Liver (tissue), 8 donors: ENCODE measurements at regions not wholly inside any gene's neighbourhood (a gene's known extent, or its start where the extent isn't known, plus 50 kb on each side); places are given as distances from the start of the nearest gene placed in this dataset.
A peak's percentile ranks its signal among the peaks of the same experiment; 100 is the strongest.
"Not testable (repeated sequence)": the region's sequence is repeated elsewhere in the genome, so short reads cannot be mapped to it uniquely, and the experiment has no call there.

Source experiments
- DNase-seq: peaks from one replicate; pipeline ENCODE4 v3.0.0-alpha.2; 2017; ENCODE audit warnings: low spot score
- H3K27ac ChIP-seq, 2 donors: one replicate each; pipeline ENCODE4 v1.7.0; 2013; ENCODE audit warnings: inconsistent platforms in 2 of 2, low read length in 2 of 2, control low read depth in 1 of 2, low read depth in 1 of 2, mild to moderate bottlenecking in 1 of 2
- H3K27me3 ChIP-seq, 4 donors: one replicate each; pipeline versions ENCODE4 v1.6.1 to v1.7.0; 2013; ENCODE audit warnings: low read length in 3 of 4, inconsistent platforms in 1 of 4, mild to moderate bottlenecking in 1 of 4, moderate library complexity in 1 of 4; ENCODE audit not compliant: control insufficient read depth in 4 of 4, insufficient read depth in 4 of 4
- H3K36me3 ChIP-seq, 4 donors: one replicate each; pipeline versions ENCODE4 v1.6.1 to v1.7.0; 2013; ENCODE audit warnings: low read length in 3 of 4, mild to moderate bottlenecking in 3 of 4, low read depth in 1 of 4, moderate library complexity in 1 of 4; ENCODE audit not compliant: control insufficient read depth in 4 of 4, insufficient read depth in 3 of 4
- H3K4me1 ChIP-seq, 4 donors: one replicate each; pipeline versions ENCODE4 v1.6.1 to v1.7.0; 2013; ENCODE audit warnings: low read length in 3 of 4, mild to moderate bottlenecking in 3 of 4, moderate library complexity in 1 of 4; ENCODE audit not compliant: control insufficient read depth in 4 of 4, insufficient read depth in 4 of 4
- H3K4me3 ChIP-seq, 3 donors: one replicate each; pipeline versions ENCODE4 v1.6.1 to v1.7.0; 2013; ENCODE audit warnings: low read length in 3 of 3, control low read depth in 1 of 3, low read depth in 1 of 3, mild to moderate bottlenecking in 1 of 3
- H3K9ac ChIP-seq, 2 donors: one replicate each; pipeline ENCODE4 v1.7.0; 2013; ENCODE audit warnings: low read length in 2 of 2, mild to moderate bottlenecking in 2 of 2, moderate library complexity in 2 of 2, control low read depth in 1 of 2, low read depth in 1 of 2
- H3K9me3 ChIP-seq, 4 donors: one replicate each; pipeline versions ENCODE4 v1.6.1 to v1.7.0; 2013; ENCODE audit warnings: low read length in 3 of 4; ENCODE audit not compliant: control insufficient read depth in 4 of 4
- EGR1 ChIP-seq, 2 donors: IDR thresholded peaks; 2 replicates each; pipeline ENCODE4 v1.6.1; 2016 to 2018; ENCODE audit warnings: antibody characterized with exemption in 2 of 2, low read depth in 2 of 2
- FOXA1 ChIP-seq: IDR thresholded peaks from 2 replicates; pipeline ENCODE4 v1.6.1; 2016; ENCODE audit warnings: antibody characterized with exemption
- FOXA2 ChIP-seq: IDR thresholded peaks from 2 replicates; pipeline ENCODE4 v1.6.1; 2016; ENCODE audit warnings: antibody characterized with exemption
- GABPA ChIP-seq, 2 donors: IDR thresholded peaks in 1 of 2; conservative IDR thresholded peaks in 1 of 2; 2 replicates each; pipeline ENCODE4 v1.6.1; 2016; ENCODE audit warnings: antibody characterized with exemption in 2 of 2, mild to moderate bottlenecking in 1 of 2, moderate library complexity in 1 of 2
- HNF4A ChIP-seq, 2 donors: conservative IDR thresholded peaks; 2 replicates each; pipeline ENCODE4 v1.6.1; 2016; ENCODE audit warnings: antibody characterized with exemption in 2 of 2, mild to moderate bottlenecking in 2 of 2
- HNF4G ChIP-seq: IDR thresholded peaks from 2 replicates; pipeline ENCODE4 v1.6.1; 2016; ENCODE audit warnings: antibody characterized with exemption
- NR2F2 ChIP-seq: IDR thresholded peaks from 2 replicates; pipeline ENCODE4 v1.6.1; 2016; ENCODE audit warnings: antibody characterized with exemption
- RAD21 ChIP-seq, 2 donors: IDR thresholded peaks; 2 replicates each; pipeline ENCODE4 v1.6.1; 2016; ENCODE audit warnings: antibody characterized with exemption in 2 of 2, mild to moderate bottlenecking in 2 of 2
- RXRA ChIP-seq, 2 donors: IDR thresholded peaks; 2 replicates each; pipeline ENCODE4 v1.6.1; 2017 to 2018; ENCODE audit warnings: antibody characterized with exemption in 2 of 2, mild to moderate bottlenecking in 1 of 2
- YY1 ChIP-seq: IDR thresholded peaks from 2 replicates; pipeline ENCODE4 v1.6.1; 2016; ENCODE audit warnings: antibody characterized with exemption, mild to moderate bottlenecking
- WGBS: extraction: QIAGEN DNeasy Blood & Tissue Kit; methylation state at CpG from one replicate; pipeline ENCODE4 v1.1.7; 2013; 5-methylcytosine and 5-hydroxymethylcytosine counted together
- TF ChIP-seq, protein P1 (sequence below): fragments of 150-350 bp; IDR thresholded peaks from 2 replicates; pipeline ENCODE4 v1.5.1; 2017; ENCODE audit warnings: improper control_type of control experiment, low read depth, low read length; ENCODE audit not compliant: missing input control
- TF ChIP-seq, protein P2 (sequence below): IDR thresholded peaks from 2 replicates; pipeline ENCODE4 v1.6.1; 2016; ENCODE audit warnings: antibody characterized with exemption, mild to moderate bottlenecking
- donor health status: healthy.
- donor health status: healthy.
- donor health status: healthy.
- donor health status: healthy.
- donor health status: healthy.

DNA sequence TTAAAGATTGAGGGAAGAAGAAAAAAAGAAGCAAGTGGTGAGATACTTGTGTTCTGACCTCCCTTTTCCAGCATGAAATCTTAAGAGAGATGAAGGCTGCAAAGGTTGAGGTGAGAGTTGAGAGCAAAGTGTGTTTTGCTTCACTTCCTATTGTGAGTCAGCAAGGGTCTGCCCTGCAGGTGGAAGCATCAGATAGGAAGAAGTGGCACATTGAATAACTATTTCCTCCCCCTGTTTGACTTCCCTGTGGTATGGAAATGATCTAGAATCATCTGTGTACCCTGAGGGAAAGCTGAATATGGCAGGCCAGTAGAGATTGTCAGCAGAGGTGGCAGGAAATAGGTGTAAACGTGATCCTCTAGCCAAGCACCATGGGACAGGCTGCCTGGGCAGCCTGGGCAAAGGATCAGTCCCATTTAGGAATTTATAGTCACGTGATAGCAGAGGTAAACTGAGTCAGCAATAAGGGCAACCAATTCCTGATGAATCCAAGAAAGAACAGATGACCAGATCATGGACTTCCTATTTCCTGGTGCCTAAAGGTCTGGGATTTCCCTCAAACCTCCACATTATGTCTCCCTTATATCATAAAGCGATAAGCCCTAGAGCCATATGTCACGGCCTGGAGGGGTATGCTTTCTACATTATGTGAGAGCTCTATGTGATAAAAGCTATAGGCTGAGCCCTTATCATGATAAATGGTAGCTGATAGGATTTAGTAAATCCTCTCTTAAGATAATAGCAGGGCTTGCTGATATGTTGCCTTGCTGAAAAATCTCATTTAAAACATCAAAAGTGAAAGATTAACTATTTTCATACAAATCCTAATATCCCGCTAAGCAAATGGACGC, 287.0 kb downstream of the MDFIC start:
- no peaks in the 10 kb centered on the region for H3K36me3 ChIP-seq
- peaks cover 0 to 7% (median 3%) of the 10 kb centered on the region in 4 donors for H3K9me3 ChIP-seq
- WGBS, result 78% methylated on average over 6 of the region's 6 CpGs
- H3K9ac ChIP-seq, result no peak overlapping the region
- no peaks in the 10 kb centered on the region for H3K27me3 ChIP-seq
- no peaks in the 10 kb centered on the region for H3K4me1 ChIP-seq
- no peak overlapping the region for H3K27ac ChIP-seq
- no peak overlapping the region for H3K4me3 ChIP-seq
- TF ChIP-seq, protein P1, sequence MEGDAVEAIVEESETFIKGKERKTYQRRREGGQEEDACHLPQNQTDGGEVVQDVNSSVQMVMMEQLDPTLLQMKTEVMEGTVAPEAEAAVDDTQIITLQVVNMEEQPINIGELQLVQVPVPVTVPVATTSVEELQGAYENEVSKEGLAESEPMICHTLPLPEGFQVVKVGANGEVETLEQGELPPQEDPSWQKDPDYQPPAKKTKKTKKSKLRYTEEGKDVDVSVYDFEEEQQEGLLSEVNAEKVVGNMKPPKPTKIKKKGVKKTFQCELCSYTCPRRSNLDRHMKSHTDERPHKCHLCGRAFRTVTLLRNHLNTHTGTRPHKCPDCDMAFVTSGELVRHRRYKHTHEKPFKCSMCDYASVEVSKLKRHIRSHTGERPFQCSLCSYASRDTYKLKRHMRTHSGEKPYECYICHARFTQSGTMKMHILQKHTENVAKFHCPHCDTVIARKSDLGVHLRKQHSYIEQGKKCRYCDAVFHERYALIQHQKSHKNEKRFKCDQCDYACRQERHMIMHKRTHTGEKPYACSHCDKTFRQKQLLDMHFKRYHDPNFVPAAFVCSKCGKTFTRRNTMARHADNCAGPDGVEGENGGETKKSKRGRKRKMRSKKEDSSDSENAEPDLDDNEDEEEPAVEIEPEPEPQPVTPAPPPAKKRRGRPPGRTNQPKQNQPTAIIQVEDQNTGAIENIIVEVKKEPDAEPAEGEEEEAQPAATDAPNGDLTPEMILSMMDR, result no peak
- no peak for TF ChIP-seq YY1
- TF ChIP-seq HNF4A (conservative IDR thresholded peaks at IDR 0.05), result no peak
- DNase-seq, result no peak

DNA sequence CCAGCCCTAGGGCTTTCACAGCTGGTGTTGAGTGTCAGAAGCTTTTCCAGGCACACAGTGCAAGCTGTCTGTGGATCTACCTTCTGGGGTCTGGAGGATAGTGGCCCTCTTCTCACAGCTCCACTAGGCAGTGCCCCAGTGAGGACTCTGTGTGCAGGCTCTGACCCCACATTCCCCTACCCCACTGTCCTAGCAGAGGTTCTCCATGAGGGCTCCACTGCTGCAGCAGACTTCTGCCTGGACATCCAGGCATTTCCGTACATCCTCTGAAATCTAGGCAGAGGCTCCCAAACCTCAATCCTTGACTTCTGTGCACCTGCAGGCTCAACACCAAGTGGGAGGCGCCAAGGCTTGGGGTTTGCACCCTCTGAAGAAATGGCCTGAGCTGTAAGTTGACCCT, 284.5 kb downstream of the MDFIC start:
- H3K27ac ChIP-seq, H3K36me3 ChIP-seq, H3K9ac ChIP-seq, H3K9me3 ChIP-seq, DNase-seq, H3K4me1 ChIP-seq, H3K27me3 ChIP-seq: not testable (repeated sequence)
- 91% methylated on average over 2 of the region's 2 CpGs for WGBS
- peak overlapping the region in 1 of 3 donors; percentile 14 for H3K4me3 ChIP-seq

DNA sequence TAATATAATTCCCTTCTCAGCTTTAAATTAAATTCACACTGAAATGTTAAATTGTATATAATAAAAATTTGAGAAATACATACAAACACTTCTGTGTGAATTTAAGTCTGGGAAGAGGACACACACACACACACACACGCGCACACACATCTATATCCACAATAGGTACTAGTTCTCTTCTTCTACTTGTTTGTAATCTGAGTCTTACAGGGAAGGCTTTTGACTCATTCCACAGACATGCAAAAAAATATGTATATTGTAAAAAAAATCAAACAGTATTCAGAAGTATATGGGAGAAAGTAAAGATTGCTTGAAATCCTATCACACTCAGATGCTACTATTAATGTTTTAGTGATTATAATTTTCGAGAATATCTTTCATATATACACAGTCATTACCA, 276.2 kb downstream of the MDFIC start:
- Histone ChIP-seq H3K9me3 (no peaks in the 10 kb centered on the region), H3K9ac (no peak overlapping the region), H3K4me3 (no peak overlapping the region), H3K27me3 (no peaks in the 10 kb centered on the region), H3K4me1 (no peaks in the 10 kb centered on the region), H3K36me3 (no peaks in the 10 kb centered on the region), H3K27ac (no peak overlapping the region)
- no peak for TF ChIP-seq FOXA1
- TF ChIP-seq RAD21 (IDR thresholded peaks at IDR 0.05), result no peak
- WGBS, result 88% methylated on average over 3 of the region's 3 CpGs
- no peak for DNase-seq

DNA sequence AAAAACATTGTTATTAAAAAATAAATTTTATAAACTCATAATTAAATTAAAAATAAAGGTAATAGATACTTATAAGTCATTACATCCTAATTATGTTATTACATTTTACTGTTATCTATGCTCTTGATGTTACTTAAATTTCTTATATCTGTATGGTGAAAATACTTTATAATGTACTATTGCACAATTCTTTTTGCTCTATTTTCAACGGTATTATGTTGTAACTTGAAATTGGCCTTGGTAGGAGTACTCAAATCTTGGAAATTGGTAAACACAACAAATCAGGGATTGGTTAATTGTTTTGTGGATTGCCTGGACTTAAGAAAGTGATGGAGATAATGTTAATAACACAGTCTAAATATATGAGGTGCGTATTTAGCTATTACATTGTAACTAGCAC, 273.3 kb downstream of the MDFIC start:
- Histone ChIP-seq H3K27me3 (no peaks in the 10 kb centered on the region), H3K9me3 (no peaks in the 10 kb centered on the region), H3K36me3 (no peaks in the 10 kb centered on the region), H3K9ac (no peak overlapping the region), H3K4me3 (no peak overlapping the region), H3K27ac (no peak overlapping the region), H3K4me1 (no peaks in the 10 kb centered on the region)
- TF ChIP-seq HNF4A (conservative IDR thresholded peaks at IDR 0.05), result no peak
- TF ChIP-seq FOXA2, result no peak
- no peak for TF ChIP-seq GABPA (IDR thresholded peaks at IDR 0.05 in 1 of 2, conservative IDR thresholded peaks at IDR 0.05 in 1 of 2)
- TF ChIP-seq HNF4G, result no peak
- TF ChIP-seq RXRA (IDR thresholded peaks at IDR 0.05), result no peak
- TF ChIP-seq RAD21 (IDR thresholded peaks at IDR 0.05), result no peak
- TF ChIP-seq YY1, result no peak
- TF ChIP-seq, protein P2, sequence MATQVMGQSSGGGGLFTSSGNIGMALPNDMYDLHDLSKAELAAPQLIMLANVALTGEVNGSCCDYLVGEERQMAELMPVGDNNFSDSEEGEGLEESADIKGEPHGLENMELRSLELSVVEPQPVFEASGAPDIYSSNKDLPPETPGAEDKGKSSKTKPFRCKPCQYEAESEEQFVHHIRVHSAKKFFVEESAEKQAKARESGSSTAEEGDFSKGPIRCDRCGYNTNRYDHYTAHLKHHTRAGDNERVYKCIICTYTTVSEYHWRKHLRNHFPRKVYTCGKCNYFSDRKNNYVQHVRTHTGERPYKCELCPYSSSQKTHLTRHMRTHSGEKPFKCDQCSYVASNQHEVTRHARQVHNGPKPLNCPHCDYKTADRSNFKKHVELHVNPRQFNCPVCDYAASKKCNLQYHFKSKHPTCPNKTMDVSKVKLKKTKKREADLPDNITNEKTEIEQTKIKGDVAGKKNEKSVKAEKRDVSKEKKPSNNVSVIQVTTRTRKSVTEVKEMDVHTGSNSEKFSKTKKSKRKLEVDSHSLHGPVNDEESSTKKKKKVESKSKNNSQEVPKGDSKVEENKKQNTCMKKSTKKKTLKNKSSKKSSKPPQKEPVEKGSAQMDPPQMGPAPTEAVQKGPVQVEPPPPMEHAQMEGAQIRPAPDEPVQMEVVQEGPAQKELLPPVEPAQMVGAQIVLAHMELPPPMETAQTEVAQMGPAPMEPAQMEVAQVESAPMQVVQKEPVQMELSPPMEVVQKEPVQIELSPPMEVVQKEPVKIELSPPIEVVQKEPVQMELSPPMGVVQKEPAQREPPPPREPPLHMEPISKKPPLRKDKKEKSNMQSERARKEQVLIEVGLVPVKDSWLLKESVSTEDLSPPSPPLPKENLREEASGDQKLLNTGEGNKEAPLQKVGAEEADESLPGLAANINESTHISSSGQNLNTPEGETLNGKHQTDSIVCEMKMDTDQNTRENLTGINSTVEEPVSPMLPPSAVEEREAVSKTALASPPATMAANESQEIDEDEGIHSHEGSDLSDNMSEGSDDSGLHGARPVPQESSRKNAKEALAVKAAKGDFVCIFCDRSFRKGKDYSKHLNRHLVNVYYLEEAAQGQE, result no peak
- TF ChIP-seq EGR1 (IDR thresholded peaks at IDR 0.05; ENCODE audit: low read depth in 2 of 2), result no peak
- no peak for TF ChIP-seq FOXA1
- TF ChIP-seq NR2F2, result no peak
- WGBS, result 57% methylated on average over 2 of the region's 2 CpGs
- DNase-seq, result no peak
